GM21360 (cell line): ENCODE measurements at regions not wholly inside any gene's neighbourhood (a gene's known extent, or its start where the extent isn't known, plus 50 kb on each side); places are given as distances from the start of the nearest gene placed in this dataset.

Experiments used
- ATAC-seq: cut with Tn5 transposase; IDR thresholded peaks from one replicate; pipeline ENCODE4 v1.9.1; 2021; ENCODE audit warnings: mild to moderate bottlenecking, moderate library complexity; ENCODE audit not compliant: unreplicated experiment

GRCh38 chr11:100635194-100635593 is 51.9 kb upstream of the ARHGAP42 start:
- no peak for ATAC-seq

- no peak for ATAC-seq
Observed at GRCh38 chr11:100636536-100636935, 50.6 kb upstream of the ARHGAP42 start.
